ENCODE measurements at regions not wholly inside any gene's neighbourhood (a gene's known extent, or its start where the extent isn't known, plus 50 kb on each side); places are given as distances from the start of the nearest gene placed in this dataset.

DNA sequence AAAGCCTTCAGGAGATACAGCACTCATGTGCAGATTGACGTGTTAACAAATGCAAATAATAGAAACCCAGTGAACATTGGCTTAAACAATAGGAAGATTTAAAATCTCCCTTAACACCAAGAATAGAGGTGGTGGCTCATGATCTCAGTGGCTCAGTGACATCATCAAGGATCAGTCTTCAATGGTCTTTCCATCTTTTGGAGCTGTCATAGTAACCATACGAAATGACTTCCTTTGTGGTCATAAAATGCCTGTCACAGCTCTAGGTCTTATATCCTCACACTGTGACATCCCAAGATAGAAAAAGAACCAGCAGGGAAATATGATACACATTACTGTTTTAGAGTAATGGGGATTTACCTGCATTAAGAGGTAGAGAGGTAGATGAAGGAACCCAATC is 59.6 kb upstream of the ACKR3 start:
- TF ChIP-seq, protein P1, sequence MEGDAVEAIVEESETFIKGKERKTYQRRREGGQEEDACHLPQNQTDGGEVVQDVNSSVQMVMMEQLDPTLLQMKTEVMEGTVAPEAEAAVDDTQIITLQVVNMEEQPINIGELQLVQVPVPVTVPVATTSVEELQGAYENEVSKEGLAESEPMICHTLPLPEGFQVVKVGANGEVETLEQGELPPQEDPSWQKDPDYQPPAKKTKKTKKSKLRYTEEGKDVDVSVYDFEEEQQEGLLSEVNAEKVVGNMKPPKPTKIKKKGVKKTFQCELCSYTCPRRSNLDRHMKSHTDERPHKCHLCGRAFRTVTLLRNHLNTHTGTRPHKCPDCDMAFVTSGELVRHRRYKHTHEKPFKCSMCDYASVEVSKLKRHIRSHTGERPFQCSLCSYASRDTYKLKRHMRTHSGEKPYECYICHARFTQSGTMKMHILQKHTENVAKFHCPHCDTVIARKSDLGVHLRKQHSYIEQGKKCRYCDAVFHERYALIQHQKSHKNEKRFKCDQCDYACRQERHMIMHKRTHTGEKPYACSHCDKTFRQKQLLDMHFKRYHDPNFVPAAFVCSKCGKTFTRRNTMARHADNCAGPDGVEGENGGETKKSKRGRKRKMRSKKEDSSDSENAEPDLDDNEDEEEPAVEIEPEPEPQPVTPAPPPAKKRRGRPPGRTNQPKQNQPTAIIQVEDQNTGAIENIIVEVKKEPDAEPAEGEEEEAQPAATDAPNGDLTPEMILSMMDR (IDR thresholded peaks at IDR 0.05): no peak
- TF ChIP-seq POLR2A (IDR thresholded peaks at IDR 0.05): no peak

Measured in body of pancreas (tissue), 4 donors.